Amygdala (tissue), 56 donors: ENCODE measurements at regions not wholly inside any gene's neighbourhood (a gene's known extent, or its start where the extent isn't known, plus 50 kb on each side); places are given as distances from the start of the nearest gene placed in this dataset.
"Not testable (repeated sequence)": the region's sequence is repeated elsewhere in the genome, so short reads cannot be mapped to it uniquely, and the experiment has no call there.

Experiments used
- DNase-seq, 56 donors: peaks; one replicate each; lab custom pipeline; 2025; lab: John Stamatoyannopoulos, UW

DNA sequence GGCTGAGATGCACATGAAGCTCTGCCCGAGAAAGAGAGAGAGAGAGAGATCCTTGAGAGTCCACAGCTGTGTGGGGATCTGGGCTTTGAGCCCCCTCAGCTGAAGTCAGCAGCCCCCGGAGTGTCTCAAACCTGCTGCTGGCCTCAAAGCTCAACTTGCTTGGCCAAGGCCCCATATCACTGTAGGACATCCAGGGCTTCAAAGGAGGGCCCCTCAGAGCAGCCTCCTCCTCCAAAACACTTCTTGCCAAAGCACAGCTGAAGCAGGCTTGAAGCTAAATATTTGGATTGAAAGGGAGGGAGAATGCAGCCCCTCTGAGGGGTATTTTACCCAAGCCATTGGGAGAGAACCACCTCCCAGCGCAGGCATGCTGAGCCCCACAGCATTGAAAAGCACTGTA is 357.6 kb downstream of the OSR1 start:
- DNase-seq: no peak

DNA sequence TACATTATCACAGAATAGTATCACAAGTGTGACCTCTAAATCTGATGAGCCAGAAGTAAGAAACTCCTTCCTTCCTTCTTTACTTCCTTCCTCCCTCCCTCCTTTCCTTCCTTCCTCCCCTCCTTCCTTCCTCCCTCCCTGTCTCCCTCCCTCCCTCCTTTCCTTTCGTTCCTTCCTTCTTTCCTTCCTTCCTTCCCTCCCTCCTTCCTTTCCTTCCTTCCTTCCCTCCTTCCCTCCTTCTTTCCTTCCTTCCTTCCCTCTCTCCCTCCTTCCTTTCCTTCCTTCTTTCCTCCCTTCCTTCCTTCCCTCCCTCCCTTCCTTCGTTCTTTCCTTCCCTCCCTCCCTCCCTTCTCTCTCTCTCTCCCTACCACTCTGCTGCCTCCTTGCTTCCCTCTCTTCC is 359.2 kb downstream of the OSR1 start:
- DNase-seq: no peak

DNA sequence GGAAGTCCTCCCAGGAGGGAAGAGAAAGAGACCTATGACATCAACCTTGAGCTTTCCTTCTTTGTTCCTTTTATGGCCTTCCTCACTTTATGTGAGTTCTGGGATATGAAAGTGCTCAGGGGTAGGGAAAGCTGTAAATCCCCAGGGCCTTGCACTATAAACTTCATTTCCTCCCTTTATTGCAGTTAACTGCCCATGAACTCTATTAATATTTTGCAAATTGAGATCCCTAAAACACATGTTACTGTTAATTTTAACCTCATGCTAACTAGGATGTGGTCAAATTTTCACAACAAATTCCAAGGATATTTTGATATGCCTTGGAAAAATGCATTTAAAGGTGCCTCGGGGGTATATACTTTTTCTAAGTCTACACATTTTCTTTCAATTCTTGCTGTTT is 359.9 kb downstream of the OSR1 start:
- DNase-seq: no peak

DNA sequence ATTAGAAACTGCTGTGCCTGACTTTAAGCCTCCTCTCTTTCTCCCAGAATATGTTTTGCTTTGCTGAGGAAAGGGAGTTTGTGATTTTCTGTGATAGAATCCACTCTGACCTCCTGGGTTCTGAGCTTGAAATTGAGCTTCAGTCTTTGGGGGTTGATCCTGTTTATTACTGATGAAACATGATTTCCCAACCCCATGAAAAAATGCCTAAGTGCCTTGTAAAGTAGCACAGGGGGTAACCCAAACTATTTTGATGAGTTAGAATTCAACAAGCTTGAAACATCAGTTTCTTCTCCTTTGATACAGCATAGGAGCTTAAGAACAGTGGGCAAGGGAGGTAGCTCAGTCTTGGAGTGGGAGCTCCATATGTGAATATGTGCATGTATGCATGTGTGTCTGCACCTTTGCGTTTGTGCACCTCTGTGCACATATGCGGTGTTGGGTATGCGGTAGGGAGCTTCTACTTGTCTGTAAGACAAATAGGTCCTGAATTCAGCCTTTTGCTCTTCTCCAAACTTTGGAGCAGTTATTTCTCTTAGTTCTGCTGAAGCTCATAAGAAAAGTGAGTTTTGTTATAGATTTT is 364.6 kb downstream of the OSR1 start:
- DNase-seq: no peak

DNA sequence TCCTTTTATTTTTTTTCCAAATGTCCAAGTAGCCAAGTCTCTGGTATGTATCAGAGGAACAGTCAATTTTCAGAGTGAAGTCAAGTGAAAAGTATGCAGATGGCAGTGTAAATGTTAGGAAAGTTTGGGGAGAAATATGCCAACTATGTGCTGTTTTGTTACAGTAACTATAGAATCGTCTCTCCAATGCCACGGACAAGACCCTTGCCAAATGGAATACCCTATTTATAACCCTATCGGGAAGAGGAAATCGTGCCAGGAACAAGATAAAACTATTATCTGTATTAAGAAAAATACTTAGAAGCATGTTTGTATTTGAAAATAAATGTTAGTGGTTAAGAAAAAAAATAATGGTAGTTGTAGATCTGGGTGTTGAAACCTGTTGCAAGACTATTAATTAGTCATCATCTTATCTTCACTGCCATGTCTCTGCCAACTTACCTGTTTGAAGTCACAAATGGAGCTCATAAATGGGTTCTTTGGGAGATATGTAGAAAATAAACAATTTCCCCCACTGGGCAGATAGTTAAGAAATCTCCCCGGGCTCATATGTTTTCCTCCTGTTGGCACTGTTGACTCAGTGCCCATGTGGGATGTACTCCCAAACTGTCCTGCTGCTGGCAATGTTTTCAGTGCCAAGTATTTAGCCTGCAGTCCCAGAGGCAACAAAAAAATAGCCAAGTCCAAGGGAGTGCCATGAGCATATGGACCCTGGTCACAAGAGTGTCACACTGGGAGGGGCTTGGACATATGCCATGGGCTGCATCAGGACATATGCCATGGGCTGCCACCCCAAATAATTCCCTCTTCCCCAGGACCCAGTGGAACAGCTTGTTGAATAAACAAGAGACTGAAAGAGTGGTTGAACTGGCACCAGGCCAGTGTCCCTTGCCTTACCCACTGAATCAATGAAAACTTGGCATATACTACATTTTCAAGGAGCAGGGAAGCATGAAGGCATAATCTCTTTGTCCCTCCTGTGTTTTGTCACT is 366.9 kb downstream of the OSR1 start:
- DNase-seq: peak in 19 of 56 donors; percentile 0 to 89 (median 5)

DNA sequence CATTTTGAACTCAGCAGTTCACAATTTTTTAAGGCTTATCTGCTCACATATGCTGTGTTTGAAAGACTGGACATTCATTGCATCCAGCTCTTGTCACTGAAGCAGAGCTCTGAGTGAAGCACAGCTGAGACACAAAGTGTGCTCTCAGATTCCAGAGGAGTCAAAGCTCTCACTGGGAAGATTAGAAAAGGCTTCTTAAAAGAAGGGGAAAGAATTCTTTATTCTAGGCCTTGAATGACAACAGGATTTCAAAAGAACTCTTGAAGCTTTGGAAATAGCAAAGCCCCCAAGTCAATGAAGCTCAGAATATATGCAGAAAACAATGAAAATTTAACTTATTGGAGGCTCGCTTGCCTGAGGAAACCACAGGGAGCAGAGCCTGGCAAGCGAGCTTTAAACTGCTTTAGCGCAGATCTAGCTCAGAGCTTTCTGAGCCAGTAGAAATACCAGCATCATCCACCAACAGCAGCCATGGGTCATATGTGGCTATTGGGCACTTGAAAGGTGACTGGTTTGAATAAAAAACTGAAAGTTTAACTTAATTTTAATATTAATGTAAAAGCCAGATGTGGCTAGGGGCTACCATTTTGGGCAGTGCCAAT is 369.7 kb downstream of the OSR1 start:
- no peak for DNase-seq

DNA sequence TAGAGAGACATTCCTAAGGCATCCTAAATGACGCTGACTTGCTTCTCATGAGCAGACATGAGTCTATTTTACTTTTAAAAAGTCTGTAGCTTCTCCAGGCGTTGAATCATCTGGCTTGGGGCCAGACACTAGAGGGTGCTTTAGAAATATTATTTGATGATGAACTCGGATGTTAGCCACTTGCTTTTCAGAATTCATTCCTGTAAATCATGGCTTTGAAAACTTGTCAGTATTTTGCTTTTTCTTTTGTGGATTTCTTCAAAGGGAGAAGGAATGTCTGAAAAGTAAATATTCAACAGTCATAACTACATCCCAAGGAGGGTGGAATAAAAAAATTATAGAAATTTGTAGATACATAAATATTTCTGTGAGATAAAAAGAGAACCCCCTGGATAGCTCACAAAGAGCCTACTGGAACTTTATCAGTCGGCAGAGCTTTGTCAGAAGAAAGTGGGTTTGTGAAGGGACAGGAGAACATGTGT is 370.8 kb downstream of the OSR1 start:
- DNase-seq: peak in 30 of 56 donors; percentile 2 to 82 (median 16)

DNA sequence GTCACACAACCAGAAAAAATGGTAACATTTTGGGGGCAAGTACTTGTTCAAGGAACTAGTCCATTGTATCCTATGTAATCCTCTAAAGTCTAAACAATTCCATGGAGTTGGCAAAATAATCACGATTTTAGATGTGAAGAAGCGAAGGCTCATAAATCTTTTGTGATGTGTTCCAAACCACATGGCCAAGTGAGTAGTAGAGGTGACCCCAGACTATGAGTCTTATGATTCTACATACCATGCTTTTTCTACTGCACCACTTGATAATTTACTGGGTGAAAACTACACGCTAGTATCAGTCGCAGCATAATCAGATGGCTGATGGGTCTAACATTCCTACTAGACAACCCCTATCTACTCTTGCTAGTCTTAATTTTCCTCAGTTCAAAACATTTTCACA is 371.4 kb downstream of the OSR1 start:
- no peak for DNase-seq

DNA sequence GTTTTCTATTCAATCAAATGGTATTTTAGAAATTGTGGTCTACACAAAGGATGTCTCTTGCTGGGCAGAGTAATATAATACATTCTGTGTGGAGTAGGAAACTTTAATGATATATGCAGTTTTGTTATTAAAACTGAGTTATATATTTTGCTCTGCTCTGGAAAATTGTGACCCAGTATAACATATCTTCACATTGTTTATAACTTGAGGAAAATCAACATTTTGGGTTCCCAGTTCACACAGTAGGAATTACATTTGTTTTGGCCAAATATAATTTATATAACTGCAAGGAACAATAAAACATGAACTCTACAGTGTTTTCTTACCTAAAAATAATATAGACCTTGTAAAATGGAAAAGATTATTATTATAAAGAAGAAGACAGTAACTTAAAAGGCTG is 372.4 kb downstream of the OSR1 start:
- no peak for DNase-seq

DNA sequence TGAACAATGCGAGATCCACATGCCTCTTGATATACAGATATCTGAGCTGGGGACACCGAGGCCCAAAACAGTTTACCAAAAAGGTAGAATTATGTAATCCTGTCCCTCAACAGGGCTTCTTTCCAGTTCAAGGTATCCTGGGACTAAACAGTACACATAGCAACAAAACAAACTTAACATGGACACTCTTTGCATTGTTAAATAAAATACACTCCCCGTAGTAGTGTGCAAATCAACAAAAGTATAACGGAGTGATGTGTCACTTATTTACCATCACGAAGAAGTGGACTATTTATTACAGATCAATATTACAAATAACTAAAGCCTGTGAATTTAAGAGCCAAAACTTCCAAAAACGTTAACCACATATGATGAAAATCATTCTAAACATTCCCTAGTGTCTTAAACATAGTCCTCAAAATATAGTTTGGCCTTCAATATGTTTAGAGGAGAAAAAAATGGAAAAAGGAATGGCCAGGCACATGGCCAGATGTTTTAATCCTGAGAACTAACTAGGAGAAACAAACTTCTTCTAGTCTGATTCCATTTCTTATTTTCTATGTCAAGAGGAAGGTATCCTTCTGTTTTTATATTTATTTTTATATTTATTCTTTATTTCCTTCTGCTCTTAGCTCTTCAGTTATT is 377.5 kb downstream of the OSR1 start:
- DNase-seq: no peak

DNA sequence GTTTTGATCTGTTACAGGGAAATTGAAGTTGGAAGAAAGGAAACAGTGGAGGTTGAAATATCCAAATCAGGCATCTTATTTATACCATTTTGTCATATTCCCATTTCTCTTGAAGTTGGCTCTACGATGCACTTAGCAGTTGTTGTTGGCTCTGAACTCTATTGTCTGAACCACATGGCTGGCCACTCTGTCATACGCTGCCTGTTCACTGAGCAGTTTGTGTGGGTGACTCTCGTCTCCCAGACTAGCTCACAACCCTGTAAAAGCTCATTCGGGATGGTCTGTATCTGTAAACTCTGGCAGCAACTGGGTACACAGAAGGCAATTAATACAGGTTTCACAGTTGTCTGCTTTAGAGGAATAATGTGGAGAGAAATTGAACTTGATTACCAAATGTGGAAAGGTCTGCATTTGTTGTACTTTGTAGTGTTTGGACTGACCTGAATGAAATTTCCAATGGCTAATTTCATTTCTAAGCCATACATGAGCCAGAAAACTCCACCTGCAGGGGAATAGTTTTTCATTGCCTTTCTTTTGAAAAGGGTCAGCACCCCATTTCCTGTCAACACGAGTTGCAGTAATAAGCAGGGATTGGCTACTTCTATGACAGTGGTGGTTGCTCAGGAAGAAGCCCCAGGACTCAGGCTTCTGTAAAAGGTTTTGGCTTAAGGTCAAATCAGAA is 378.2 kb downstream of the OSR1 start:
- no peak for DNase-seq

DNA sequence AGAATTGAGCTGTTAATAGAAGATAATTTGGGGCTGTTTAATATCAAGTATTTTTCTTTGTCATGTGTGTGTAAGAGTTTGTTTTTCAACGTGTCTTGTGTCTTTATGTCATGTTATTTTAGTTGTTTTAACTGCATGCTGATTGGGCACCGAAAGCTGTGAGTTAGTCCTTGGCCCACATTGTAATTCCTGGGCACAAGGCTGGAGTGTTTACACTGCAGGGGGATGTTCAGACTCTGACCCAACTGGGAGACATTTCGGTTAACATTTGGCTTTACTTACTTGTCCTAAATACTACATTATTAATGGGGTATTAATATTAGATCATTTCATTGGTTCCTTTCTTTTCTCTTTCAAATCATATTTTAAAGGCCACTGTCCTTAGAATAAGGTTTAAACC is 381.0 kb downstream of the OSR1 start:
- no peak for DNase-seq

DNA sequence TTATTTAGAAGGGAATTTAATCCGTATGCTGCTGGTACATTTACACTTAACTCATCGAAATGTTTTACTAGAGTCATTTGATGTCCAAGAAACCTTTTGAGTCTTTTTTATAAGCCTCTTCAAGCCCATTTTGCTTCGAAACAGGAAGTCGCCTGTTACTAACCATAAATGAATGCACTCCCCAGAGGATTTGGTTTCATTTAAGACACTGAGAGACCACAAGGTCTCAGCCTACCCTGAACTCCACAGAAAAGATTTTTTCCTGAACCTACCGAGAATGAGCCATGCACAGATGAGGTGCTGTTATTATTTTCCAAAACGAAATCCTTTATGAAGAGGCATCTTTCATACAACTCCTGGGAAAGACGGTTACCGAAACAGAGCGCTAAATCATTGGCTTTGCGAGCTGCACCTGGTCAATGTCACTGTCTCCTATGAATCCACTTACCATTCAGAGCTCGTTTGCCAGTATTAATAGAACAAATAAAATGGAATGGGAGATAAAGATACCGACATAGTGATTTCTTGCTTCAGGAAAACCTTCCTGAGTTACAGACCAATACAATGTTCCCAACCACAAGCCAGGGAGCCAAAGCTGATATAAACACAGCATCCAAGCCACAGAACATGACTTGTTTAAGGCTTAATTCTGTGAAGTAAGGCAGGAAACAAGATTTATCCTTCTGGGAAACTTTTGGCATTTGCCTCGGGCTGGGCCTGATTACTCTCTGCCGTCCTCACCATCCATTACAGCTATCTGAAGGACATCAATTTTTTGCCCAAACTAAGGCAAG is 382.1 kb downstream of the OSR1 start:
- no peak for DNase-seq

DNA sequence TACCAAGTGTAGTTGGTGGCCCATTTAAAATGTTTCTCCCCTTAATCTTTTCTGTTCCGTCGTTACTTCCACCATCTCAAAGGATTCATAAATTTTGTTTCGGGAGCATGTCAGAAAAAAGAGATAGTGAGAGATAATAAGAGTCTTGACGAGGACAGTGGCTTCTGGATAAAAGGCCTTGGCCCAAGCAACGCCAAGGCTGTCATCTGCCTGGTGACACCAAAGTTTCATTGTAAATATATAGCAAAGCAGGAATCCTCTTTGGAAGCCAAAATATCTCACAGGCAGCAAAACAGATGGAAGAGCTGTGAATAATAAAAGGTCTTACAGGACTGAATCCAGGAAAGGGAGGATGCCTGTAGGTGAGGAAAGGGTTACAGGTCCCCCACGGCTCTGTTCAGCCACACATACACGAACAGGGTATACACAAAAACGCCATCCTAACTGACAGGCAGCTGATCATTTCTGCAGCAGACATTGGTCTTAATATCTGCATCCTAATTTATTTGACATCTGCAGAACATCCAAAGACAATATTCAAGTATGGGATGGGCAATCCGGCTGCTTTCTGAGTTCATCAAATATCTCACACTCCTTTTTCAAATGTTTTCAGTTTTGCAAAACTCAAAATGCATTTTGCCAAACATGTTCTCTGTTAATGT is 382.8 kb downstream of the OSR1 start:
- no peak for DNase-seq

DNA sequence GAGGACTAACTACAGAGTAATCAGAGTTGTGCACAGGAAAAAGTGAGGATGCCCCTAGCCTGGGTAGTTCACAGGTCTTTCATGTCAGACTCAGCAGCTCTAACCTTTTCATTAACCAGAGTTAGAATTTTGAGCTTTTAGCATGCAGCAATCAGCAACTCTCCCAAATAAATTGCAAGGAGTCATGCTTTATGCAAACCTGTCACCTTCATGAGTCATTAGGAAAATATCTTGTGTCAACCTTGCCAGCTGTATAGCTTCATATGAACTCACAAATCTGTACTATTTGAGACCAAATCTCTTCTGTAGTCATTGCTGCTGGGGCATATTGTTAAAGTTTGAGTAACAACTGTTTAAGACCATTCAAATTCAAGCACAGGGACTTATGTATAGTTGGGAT is 382.3 kb upstream of the NT5C1B start:
- no peak for DNase-seq

DNA sequence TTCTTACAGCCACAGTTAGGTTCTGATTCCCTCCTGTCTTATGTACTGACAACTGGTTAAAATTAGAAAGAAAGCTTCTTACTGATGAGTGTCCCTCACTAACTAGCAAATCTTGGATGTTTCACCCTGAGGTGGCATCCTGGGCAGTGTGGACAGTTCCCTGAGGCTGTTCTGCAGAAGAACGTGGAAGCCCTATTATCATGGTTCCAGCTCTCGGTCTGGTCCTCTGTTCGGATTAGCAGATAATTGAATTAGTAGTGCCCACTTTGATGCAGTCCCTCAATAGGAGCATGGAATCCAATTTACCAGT is 381.7 kb upstream of the NT5C1B start:
- no peak for DNase-seq

DNA sequence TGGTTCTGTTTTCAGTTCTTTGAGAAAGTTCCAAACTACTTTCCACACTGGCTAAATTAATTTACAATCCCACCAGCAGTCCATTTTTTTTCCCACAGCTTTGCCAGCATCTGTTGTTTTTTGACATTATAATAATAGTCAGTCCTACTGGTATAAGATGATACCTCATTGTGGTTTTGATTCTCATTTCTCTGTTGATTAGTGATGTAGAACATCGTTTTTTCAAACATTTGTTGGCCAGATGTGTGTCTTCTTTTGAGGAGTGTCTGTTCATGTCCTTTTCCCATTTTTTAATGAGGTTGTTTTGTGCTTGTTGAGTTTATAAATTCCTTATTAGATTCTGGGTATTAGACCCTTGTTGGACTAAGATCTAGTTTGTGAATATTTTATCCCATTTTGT is 376.8 kb upstream of the NT5C1B start:
- DNase-seq: no peak

DNA sequence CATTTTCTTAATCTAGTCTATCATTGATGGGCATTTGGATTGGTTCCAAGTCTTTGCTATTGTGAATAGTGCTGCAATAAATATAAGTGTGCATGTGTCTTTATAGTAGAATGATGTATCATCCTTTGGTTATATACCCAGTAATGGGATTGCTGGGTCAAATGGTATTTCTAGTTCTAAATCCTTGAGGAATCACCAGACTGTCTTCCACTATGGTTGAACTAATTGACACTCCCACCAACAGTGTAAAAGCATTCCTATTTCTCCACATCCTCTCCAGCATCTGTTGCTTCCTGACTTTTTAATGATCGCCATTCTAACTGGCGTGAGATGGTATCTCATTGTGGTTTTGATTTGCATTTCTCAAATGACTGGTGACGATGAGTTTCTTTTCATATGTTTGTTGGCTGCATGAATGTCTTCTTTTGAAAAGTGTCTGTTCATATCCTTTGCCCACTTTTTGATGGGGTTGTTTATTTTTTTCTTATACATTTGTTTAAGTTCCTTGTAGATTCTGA is 374.4 kb upstream of the NT5C1B start:
- DNase-seq: not testable (repeated sequence)

DNA sequence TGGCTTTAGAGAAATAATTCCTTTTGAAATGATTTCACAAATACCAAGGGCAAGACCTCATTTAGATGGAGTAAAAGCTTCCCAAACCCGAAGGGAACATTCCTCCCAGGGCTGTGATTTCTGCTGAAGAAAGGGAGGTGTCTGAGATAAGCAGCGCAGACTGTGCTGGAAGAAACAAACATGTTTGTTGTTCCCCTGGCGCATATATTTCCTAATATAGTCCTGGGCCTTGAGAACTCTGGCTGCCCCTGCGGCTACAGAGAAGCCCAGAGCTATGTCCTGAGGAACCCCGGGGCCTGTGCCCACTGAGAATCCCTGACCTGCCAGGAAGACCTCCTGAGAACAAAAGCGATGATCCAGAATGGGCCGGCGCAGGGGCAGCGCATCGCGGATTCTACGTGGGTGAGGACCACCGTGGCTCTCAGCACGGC is 372.6 kb upstream of the NT5C1B start:
- DNase-seq: no peak
